Keratinocyte (primary cell): ENCODE measurements at regions not wholly inside any gene's neighbourhood (a gene's known extent, or its start where the extent isn't known, plus 50 kb on each side); places are given as distances from the start of the nearest gene placed in this dataset.
"Not testable (repeated sequence)": the region's sequence is repeated elsewhere in the genome, so short reads cannot be mapped to it uniquely, and the experiment has no call there.

Source experiments
- CTCF ChIP-seq, 3 experiments: IDR thresholded peaks in 1 of 3; conservative IDR thresholded peaks in 1 of 3; optimal IDR thresholded peaks in 1 of 3; 2 replicates in 2 of 3; 3 replicates in 1 of 3; pipeline versions ENCODE3 to v1.5.1; 2011; ENCODE audit warnings: low read length in 3 of 3, mild to moderate bottlenecking in 3 of 3, moderate library complexity in 2 of 3, control low read depth in 1 of 3, inconsistent platforms in 1 of 3; ENCODE audit not compliant: insufficient read depth in 2 of 3; ENCODE audit errors: extremely low read depth in 1 of 3
- EZH2 ChIP-seq: IDR thresholded peaks from one replicate; pipeline ENCODE4 v1.6.1; 2012; ENCODE audit warnings: inconsistent platforms, mild to moderate bottlenecking, low read length, moderate library complexity

- not testable (repeated sequence) for TF ChIP-seq CTCF (optimal IDR thresholded peaks at IDR 0.05 in 1 of 3, IDR thresholded peaks at IDR 0.05 in 1 of 3, conservative IDR thresholded peaks at IDR 0.05 in 1 of 3; ENCODE audit: extremely low read depth in 1 of 3, insufficient read depth in 2 of 3, low read length in 3 of 3); EZH2
Measured at GRCh38 chr4:9696561-9696960, 84.9 kb upstream of the DRD5 start.
